ENCODE measurements at regions not wholly inside any gene's neighbourhood (a gene's known extent, or its start where the extent isn't known, plus 50 kb on each side); places are given as distances from the start of the nearest gene placed in this dataset.

DNA sequence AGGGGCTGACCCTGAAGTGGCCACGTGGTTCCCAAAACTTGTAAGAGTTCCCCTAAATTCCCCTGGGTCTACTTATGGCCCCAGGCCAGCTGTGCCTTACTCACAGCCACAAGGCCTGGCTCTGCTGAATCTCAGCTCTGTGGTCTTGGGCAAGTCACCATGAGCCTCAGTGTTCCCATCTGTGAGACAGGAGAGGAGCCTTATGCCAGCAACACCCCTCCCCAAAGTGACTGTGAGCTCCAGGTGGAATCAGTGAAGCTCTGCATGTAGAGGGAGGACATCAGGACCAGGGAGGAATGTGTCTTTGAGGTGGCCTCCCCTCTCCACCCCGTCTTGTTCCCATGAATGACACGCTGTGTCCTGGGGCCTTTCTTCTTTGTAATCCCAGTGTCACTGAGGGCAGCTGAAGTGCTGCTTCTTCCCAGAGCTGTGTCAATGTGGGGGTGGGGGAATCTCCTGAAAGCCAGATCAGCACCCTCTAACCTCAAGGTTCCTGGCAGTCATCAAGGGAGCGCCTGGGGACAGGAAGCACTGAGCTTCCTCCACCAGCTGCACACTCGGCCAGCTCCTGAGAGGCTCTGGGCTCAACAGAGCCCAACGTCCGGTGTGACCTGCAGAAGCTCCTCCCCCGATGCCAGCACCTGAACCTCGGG, 258.9 kb downstream of the UACA start:
- TF ChIP-seq, protein P1, sequence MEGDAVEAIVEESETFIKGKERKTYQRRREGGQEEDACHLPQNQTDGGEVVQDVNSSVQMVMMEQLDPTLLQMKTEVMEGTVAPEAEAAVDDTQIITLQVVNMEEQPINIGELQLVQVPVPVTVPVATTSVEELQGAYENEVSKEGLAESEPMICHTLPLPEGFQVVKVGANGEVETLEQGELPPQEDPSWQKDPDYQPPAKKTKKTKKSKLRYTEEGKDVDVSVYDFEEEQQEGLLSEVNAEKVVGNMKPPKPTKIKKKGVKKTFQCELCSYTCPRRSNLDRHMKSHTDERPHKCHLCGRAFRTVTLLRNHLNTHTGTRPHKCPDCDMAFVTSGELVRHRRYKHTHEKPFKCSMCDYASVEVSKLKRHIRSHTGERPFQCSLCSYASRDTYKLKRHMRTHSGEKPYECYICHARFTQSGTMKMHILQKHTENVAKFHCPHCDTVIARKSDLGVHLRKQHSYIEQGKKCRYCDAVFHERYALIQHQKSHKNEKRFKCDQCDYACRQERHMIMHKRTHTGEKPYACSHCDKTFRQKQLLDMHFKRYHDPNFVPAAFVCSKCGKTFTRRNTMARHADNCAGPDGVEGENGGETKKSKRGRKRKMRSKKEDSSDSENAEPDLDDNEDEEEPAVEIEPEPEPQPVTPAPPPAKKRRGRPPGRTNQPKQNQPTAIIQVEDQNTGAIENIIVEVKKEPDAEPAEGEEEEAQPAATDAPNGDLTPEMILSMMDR (IDR thresholded peaks at IDR 0.05 in 2 of 3, conservative IDR thresholded peaks at IDR 0.05 in 1 of 3; ENCODE audit: borderline replicate concordance in 1 of 3, insufficient read depth in 1 of 3, low read depth in 2 of 3, low read length in 2 of 3): no peak
- no peak for TF ChIP-seq POLR2AphosphoS5 (IDR thresholded peaks at IDR 0.05; ENCODE audit: low read depth, low read length)
- no peak for TF ChIP-seq FOSL1 (IDR thresholded peaks at IDR 0.05; ENCODE audit: low read depth)
- TF ChIP-seq POLR2A (IDR thresholded peaks at IDR 0.05; ENCODE audit: borderline replicate concordance, extremely low read depth, insufficient read depth, insufficient read length): no peak
- no peak for TF ChIP-seq ATF3 (IDR thresholded peaks at IDR 0.05)
- no peak for TF ChIP-seq SP1 (IDR thresholded peaks at IDR 0.05; ENCODE audit: low read depth)
- no peak for TF ChIP-seq SRF (IDR thresholded peaks at IDR 0.05; ENCODE audit: low read depth)
- TF ChIP-seq JUND (IDR thresholded peaks at IDR 0.05): no peak
- no peak for TF ChIP-seq EZH2phosphoT487 (IDR thresholded peaks at IDR 0.05; ENCODE audit: borderline replicate concordance)
- TF ChIP-seq YY1 (IDR thresholded peaks at IDR 0.05; ENCODE audit: extremely low read depth, insufficient replicate concordance, low read depth, low read length): no peak
- TF ChIP-seq SIN3A (IDR thresholded peaks at IDR 0.05; ENCODE audit: low read depth): no peak
- TF ChIP-seq CEBPB (IDR thresholded peaks at IDR 0.05; ENCODE audit: low read depth): no peak
